H1 (cell line): ENCODE measurements at regions not wholly inside any gene's neighbourhood (a gene's known extent, or its start where the extent isn't known, plus 50 kb on each side); places are given as distances from the start of the nearest gene placed in this dataset.

ENCODE experiments used
- ATF2 ChIP-seq: IDR thresholded peaks from 2 replicates; pipeline ENCODE4 v1.6.1; 2012; ENCODE audit warnings: low read length, inconsistent platforms
- BACH1 ChIP-seq: IDR thresholded peaks from 2 replicates; pipeline ENCODE4 v1.6.1; 2012; ENCODE audit warnings: low read length, improper control_type of control experiment
- CBX8 ChIP-seq: fragments of 300-800, 300-1000 bp; sonication (generic); IDR thresholded peaks from 2 replicates; pipeline ENCODE4 v1.7.1; 2016; ENCODE audit warnings: low read depth, low read length, borderline replicate concordance
- CREB1 ChIP-seq: IDR thresholded peaks from 2 replicates; pipeline ENCODE4 v1.6.1; 2012; ENCODE audit warnings: inconsistent platforms
- CTBP2 ChIP-seq: IDR thresholded peaks from 2 replicates; pipeline ENCODE4 v1.7.0; 2011; ENCODE audit warnings: borderline replicate concordance, mild to moderate bottlenecking, moderate library complexity, mixed read lengths, low read length; ENCODE audit not compliant: insufficient read depth, insufficient read length
- CTCF ChIP-seq, 3 experiments: IDR thresholded peaks; 1 replicate in 2 of 3; 2 replicates in 1 of 3; pipeline versions ENCODE4 v1.5.1 to v1.6.1; 2011; ENCODE audit warnings: low read length in 3 of 3, mild to moderate bottlenecking in 3 of 3, inconsistent platforms in 2 of 3, low read depth in 1 of 3, moderate library complexity in 1 of 3; ENCODE audit not compliant: insufficient read depth in 1 of 3; ENCODE audit errors: control extremely low read depth in 1 of 3
- MAX ChIP-seq: IDR thresholded peaks from 2 replicates; pipeline ENCODE4 v1.6.1; 2012; ENCODE audit warnings: inconsistent platforms
- RAD21 ChIP-seq, 2 experiments: IDR thresholded peaks in 1 of 2; conservative IDR thresholded peaks in 1 of 2; 2 replicates each; pipeline ENCODE4 v1.6.1; 2011; ENCODE audit warnings: low read depth in 2 of 2, low read length in 2 of 2, improper control_type of control experiment in 1 of 2, inconsistent platforms in 1 of 2, mild to moderate bottlenecking in 1 of 2, moderate library complexity in 1 of 2
- SP4 ChIP-seq: IDR thresholded peaks from 2 replicates; pipeline ENCODE4 v1.6.1; 2012; ENCODE audit warnings: low read length, inconsistent platforms
- SUZ12 ChIP-seq: fragments of 200-600 bp; sonication (generic); IDR thresholded peaks from 2 replicates; pipeline ENCODE4 v1.6.1; 2012; ENCODE audit warnings: mild to moderate bottlenecking, inconsistent platforms, low read length, moderate library complexity, mixed read lengths
- TAF1 ChIP-seq: IDR thresholded peaks from 2 replicates; pipeline ENCODE4 v1.6.1; 2011; ENCODE audit warnings: mild to moderate bottlenecking, low read depth, low read length
- TEAD4 ChIP-seq: IDR thresholded peaks from 2 replicates; pipeline ENCODE4 v1.6.1; 2012; ENCODE audit warnings: low read depth, low read length, inconsistent platforms, mixed read lengths
- USF2 ChIP-seq: IDR thresholded peaks from 2 replicates; pipeline ENCODE4 v1.6.1; 2011; ENCODE audit warnings: low read length, improper control_type of control experiment

- TF ChIP-seq MAX: peak; percentile 21; the same call in 1 of the 2 replicates
- TF ChIP-seq ATF2: no peak
- peak; percentile 17 to 36 (median 34); a peak in 3 of 4 replicates for TF ChIP-seq CTCF (IDR thresholded peaks at IDR 0.05; ENCODE audit: control extremely low read depth in 1 of 3, insufficient read depth in 1 of 3, low read depth in 1 of 3, low read length in 3 of 3)
- TF ChIP-seq USF2: no peak
- TF ChIP-seq CREB1: no peak
- no peak for TF ChIP-seq CBX8
- peak; percentile 45 to 59 for TF ChIP-seq RAD21 (IDR thresholded peaks at IDR 0.05 in 1 of 2, conservative IDR thresholded peaks at IDR 0.05 in 1 of 2; ENCODE audit: low read depth in 2 of 2, low read length in 2 of 2)
- TF ChIP-seq SP4: no peak
- TF ChIP-seq TAF1: no peak
- no peak for TF ChIP-seq SUZ12
- TF ChIP-seq TEAD4: no peak
- TF ChIP-seq BACH1: no peak
- TF ChIP-seq CTBP2: no peak
- TF ChIP-seq, all 59 proteins: peak for 4
These were observed 177.6 kb upstream of the PITRM1 start (continued) for GRCh38 chr10:3350205-3350604.
